Upper lobe of left lung (tissue), 6 donors: ENCODE measurements at regions not wholly inside any gene's neighbourhood (a gene's known extent, or its start where the extent isn't known, plus 50 kb on each side); places are given as distances from the start of the nearest gene placed in this dataset.
"Not testable (repeated sequence)": the region's sequence is repeated elsewhere in the genome, so short reads cannot be mapped to it uniquely, and the experiment has no call there.

Source experiments
- ATAC-seq, 2 donors: fragments of 200-7000 bp; cut with Tn5 transposase; one replicate each; pipeline ENCODE4 v1.9.1; 2022; ENCODE audit warnings: mild to moderate bottlenecking in 2 of 2, moderate library complexity in 2 of 2; ENCODE audit not compliant: low FRiP score in 2 of 2
- DNase-seq, 2 donors: peaks; one replicate each; pipeline ENCODE4 v3.0.0-alpha.2; 2019 to 2020
- H3K27ac ChIP-seq, 4 donors: fragments of 200-600 bp; sonication (generic); one replicate each; pipeline ENCODE4 v1.5.1; 2016 to 2019
- H3K27me3 ChIP-seq, 4 donors: fragments of 200-600 bp; sonication (generic); one replicate each; pipeline ENCODE4 v1.5.1; 2017 to 2019
- H3K36me3 ChIP-seq, 4 donors: fragments of 200-600 bp; sonication (generic); one replicate each; pipeline ENCODE4 v1.5.1; 2016 to 2019
- H3K4me1 ChIP-seq, 4 donors: fragments of 200-600 bp; sonication (generic); one replicate each; pipeline ENCODE4 v1.5.1; 2018 to 2019
- H3K4me3 ChIP-seq, 4 donors: fragments of 200-600 bp; sonication (generic); one replicate each; pipeline ENCODE4 v1.5.1; 2017 to 2019; ENCODE audit warnings: mild to moderate bottlenecking in 2 of 4, moderate library complexity in 1 of 4
- H3K9me3 ChIP-seq, 4 donors: fragments of 200-600 bp; sonication (generic); one replicate each; pipeline ENCODE4 v1.5.1; 2018 to 2019
- CTCF ChIP-seq, 6 experiments: fragments of 450-650 bp in 4 of 6; fragments of 200-600 bp in 2 of 6; sonication (generic) in 2 of 6; IDR thresholded peaks; one replicate each; pipeline ENCODE4 v1.5.1; 2016 to 2019; ENCODE audit warnings: antibody characterized with exemption in 6 of 6
- EP300 ChIP-seq, 4 donors: sonication (generic); formaldehyde crosslinking; IDR thresholded peaks; one replicate each; pipeline ENCODE4 v1.5.1; 2017; ENCODE audit warnings: antibody characterized with exemption in 4 of 4, control low read depth in 2 of 4
- POLR2A ChIP-seq, 4 donors: fragments of 450-650 bp; IDR thresholded peaks; one replicate each; pipeline ENCODE4 v1.5.1; 2016 to 2017; ENCODE audit warnings: antibody characterized with exemption in 4 of 4, mild to moderate bottlenecking in 2 of 4
- POLR2AphosphoS5 ChIP-seq, 2 donors: sonication (generic); formaldehyde crosslinking; IDR thresholded peaks; one replicate each; pipeline ENCODE4 v1.5.1; 2017; ENCODE audit warnings: antibody characterized with exemption in 2 of 2
- WGBS, 2 donors: methylation state at CpG; one replicate each; pipeline ENCODE4 v1.1.5; 2017 to 2018; 5-methylcytosine and 5-hydroxymethylcytosine counted together
- donor health status: DM: no; HTN: no; CAD: no; lungs with moderate emphysema.
- donor health status: DM: no; HTN: yes; CAD: no; lungs with severe emphysema.

DNA sequence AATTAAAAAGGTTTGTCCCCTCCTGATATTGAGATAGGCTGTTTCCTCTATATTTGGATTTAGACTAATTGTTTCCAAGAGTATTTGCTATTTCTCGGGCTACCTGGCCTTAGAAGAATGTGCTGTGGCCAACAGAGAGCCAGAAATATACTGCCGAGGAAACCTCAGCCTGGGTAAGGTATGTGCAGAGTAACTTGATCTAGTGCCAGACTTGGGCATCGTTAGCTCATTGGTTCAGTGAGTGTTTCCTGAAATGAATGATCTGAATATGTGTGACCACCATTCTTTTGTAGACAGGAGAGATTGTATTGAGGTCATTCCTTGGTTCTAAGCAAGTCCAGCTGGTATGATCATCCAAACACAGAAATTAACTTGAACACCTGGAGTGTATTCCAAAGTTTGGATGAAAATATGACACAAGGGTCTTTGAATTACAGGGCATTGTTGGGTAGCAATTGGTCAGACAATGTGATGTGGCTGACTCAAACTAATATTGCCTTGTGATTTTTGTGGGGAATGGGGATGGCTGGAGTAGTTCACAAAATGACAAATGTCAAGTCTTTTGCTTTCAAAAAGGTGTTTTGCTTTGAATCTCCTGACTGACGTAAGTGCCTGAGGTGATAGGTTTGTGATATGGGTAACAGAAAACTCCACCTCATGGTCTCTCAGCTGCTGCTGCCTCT lies 100.2 kb upstream of the CXCL13 start:
- WGBS, 2 donors, result 67 to 77% methylated on average over 4 of the region's 4 CpGs
- no peaks in the 10 kb centered on the region for H3K4me1 ChIP-seq
- H3K27me3 ChIP-seq, result no peaks in the 10 kb centered on the region
- no peak overlapping the region for H3K4me3 ChIP-seq
- ATAC-seq, result no peak
- no peak overlapping the region for H3K27ac ChIP-seq
- no peaks in the 10 kb centered on the region for H3K9me3 ChIP-seq
- DNase-seq, result no peak
- TF ChIP-seq EP300 (IDR thresholded peaks at IDR 0.05), result no peak
- TF ChIP-seq POLR2A (IDR thresholded peaks at IDR 0.05), result no peak
- no peak for TF ChIP-seq CTCF (IDR thresholded peaks at IDR 0.05)
- TF ChIP-seq POLR2AphosphoS5 (IDR thresholded peaks at IDR 0.05), result no peak
- no peaks in the 10 kb centered on the region for H3K36me3 ChIP-seq

GRCh38 chr4:77505958-77506319 lies 99.7 kb upstream of the CXCL13 start:
- WGBS, 2 donors, result 67 to 83% methylated on average over 2 of the region's 2 CpGs
- no peak overlapping the region for H3K4me3 ChIP-seq
- no peaks in the 10 kb centered on the region for H3K9me3 ChIP-seq
- no peak overlapping the region for H3K27ac ChIP-seq
- H3K4me1 ChIP-seq, result no peaks in the 10 kb centered on the region
- DNase-seq (no peak), ATAC-seq (no peak)
- no peaks in the 10 kb centered on the region for H3K27me3 ChIP-seq
- no peak for TF ChIP-seq CTCF (IDR thresholded peaks at IDR 0.05)
- no peak for TF ChIP-seq POLR2AphosphoS5 (IDR thresholded peaks at IDR 0.05)
- TF ChIP-seq POLR2A (IDR thresholded peaks at IDR 0.05), result no peak
- TF ChIP-seq EP300 (IDR thresholded peaks at IDR 0.05), result no peak
- no peaks in the 10 kb centered on the region for H3K36me3 ChIP-seq

DNA sequence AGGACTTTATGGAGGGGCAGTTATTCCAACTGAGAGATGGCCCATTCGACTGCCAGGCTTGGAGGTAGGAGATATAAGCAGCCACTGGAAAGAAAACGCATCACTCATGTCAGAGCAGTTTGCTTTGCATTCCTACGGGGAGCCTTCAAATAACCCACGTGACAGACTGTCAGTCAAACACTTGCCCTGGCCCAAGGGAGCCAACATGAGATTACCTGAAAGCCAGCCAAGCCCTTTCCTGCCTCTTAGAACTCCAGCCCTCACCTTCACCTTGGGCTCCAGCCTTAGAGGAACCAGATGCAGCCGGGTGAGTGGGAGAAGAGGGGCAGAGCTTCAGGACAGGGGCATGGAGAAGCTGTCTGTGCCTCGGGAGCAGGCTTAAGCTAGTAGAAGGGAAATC lies 95.3 kb upstream of the CXCL13 start:
- no peak overlapping the region for H3K27ac ChIP-seq
- no peaks in the 10 kb centered on the region for H3K36me3 ChIP-seq
- WGBS, 2 donors, result 63 to 67% methylated on average over 6 of the region's 6 CpGs
- no peaks in the 10 kb centered on the region for H3K9me3 ChIP-seq
- ATAC-seq (no peak), DNase-seq (no peak)
- no peaks in the 10 kb centered on the region for H3K27me3 ChIP-seq
- TF ChIP-seq POLR2AphosphoS5 (IDR thresholded peaks at IDR 0.05) (no peak), POLR2A (IDR thresholded peaks at IDR 0.05) (no peak), EP300 (IDR thresholded peaks at IDR 0.05) (no peak), CTCF (IDR thresholded peaks at IDR 0.05) (no peak)
- H3K4me1 ChIP-seq, result no peaks in the 10 kb centered on the region
- H3K4me3 ChIP-seq, result no peak overlapping the region

- H3K27me3 ChIP-seq, result no peaks in the 10 kb centered on the region
- no peak overlapping the region for H3K27ac ChIP-seq
- WGBS, 2 donors, result 65 to 86% methylated on average over 1 of the region's 1 CpG
- no peaks in the 10 kb centered on the region for H3K9me3 ChIP-seq
- ATAC-seq (no peak), DNase-seq (no peak)
- H3K4me1 ChIP-seq, result no peaks in the 10 kb centered on the region
- no peak overlapping the region for H3K4me3 ChIP-seq
- TF ChIP-seq POLR2AphosphoS5 (IDR thresholded peaks at IDR 0.05), result no peak
- no peak for TF ChIP-seq EP300 (IDR thresholded peaks at IDR 0.05)
- TF ChIP-seq POLR2A (IDR thresholded peaks at IDR 0.05), result no peak
- no peak for TF ChIP-seq CTCF (IDR thresholded peaks at IDR 0.05)
- no peaks in the 10 kb centered on the region for H3K36me3 ChIP-seq
Observed at GRCh38 chr4:77525538-77525937, 80.1 kb upstream of the CXCL13 start.

GRCh38 chr4:77527900-77528299 lies 77.7 kb upstream of the CXCL13 start:
- not testable (repeated sequence) for H3K4me1 ChIP-seq, H3K36me3 ChIP-seq, DNase-seq, H3K27ac ChIP-seq, ATAC-seq, H3K9me3 ChIP-seq, H3K4me3 ChIP-seq, H3K27me3 ChIP-seq
- WGBS, 2 donors, result 93 to 94% methylated on average over 3 of the region's 3 CpGs
